PFSK-1 (cell line): ENCODE measurements at regions not wholly inside any gene's neighbourhood (a gene's known extent, or its start where the extent isn't known, plus 50 kb on each side); places are given as distances from the start of the nearest gene placed in this dataset.

Experiments
- FOXP2 ChIP-seq: optimal IDR thresholded peaks from 2 replicates; pipeline ENCODE3; 2011; ENCODE audit warnings: borderline replicate concordance, control low read depth, inconsistent platforms; ENCODE audit not compliant: insufficient read depth; ENCODE audit errors: extremely low read length, extremely low read depth
- POLR2AphosphoS5 ChIP-seq: IDR thresholded peaks from 2 replicates; pipeline ENCODE4 v1.6.1; 2012; ENCODE audit warnings: low read depth, mild to moderate bottlenecking, control low read depth, low read length, moderate library complexity
- REST ChIP-seq, 2 experiments: IDR thresholded peaks; 2 replicates each; pipeline versions ENCODE4 v1.6.1 to v1.8.0; 2011 to 2012; ENCODE audit warnings: low read depth in 2 of 2, low read length in 2 of 2, control low read depth in 1 of 2, inconsistent platforms in 1 of 2, mild to moderate bottlenecking in 1 of 2, moderate library complexity in 1 of 2; ENCODE audit not compliant: insufficient read depth in 1 of 2
- SIN3A ChIP-seq: IDR thresholded peaks from 2 replicates; pipeline ENCODE4 v1.6.1; 2012; ENCODE audit warnings: mild to moderate bottlenecking, low read length, moderate library complexity, borderline replicate concordance; ENCODE audit not compliant: insufficient read depth
- TAF1 ChIP-seq: IDR thresholded peaks from 2 replicates; pipeline ENCODE4 v1.6.1; 2012; ENCODE audit warnings: low read length, control low read depth, borderline replicate concordance; ENCODE audit not compliant: insufficient read depth

- TF ChIP-seq POLR2AphosphoS5 (no peak), TAF1 (no peak), REST (IDR thresholded peaks at IDR 0.05; ENCODE audit: insufficient read depth in 1 of 2, low read depth in 2 of 2, low read length in 2 of 2) (no peak), FOXP2 (no peak), SIN3A (no peak)
Observed at GRCh38 chr16:9160551-9160911, 69.1 kb downstream of the HAPSTR1 start.

- TF ChIP-seq FOXP2 (no peak), POLR2AphosphoS5 (no peak), TAF1 (no peak)
Observed at GRCh38 chr16:9165681-9166080, 74.2 kb downstream of the HAPSTR1 start.

- no peak for TF ChIP-seq POLR2AphosphoS5
Observed at GRCh38 chr16:9169094-9169493, 77.7 kb downstream of the HAPSTR1 start.

- TF ChIP-seq POLR2AphosphoS5 = no peak
- no peak for TF ChIP-seq FOXP2
- no peak for TF ChIP-seq TAF1
- TF ChIP-seq SIN3A = no peak
- TF ChIP-seq REST (IDR thresholded peaks at IDR 0.05; ENCODE audit: insufficient read depth in 1 of 2, low read depth in 2 of 2, low read length in 2 of 2) = no peak
Observed at GRCh38 chr16:9170470-9170869, 79.0 kb downstream of the HAPSTR1 start.

- no peak for TF ChIP-seq POLR2AphosphoS5
- no peak for TF ChIP-seq REST (IDR thresholded peaks at IDR 0.05; ENCODE audit: insufficient read depth in 1 of 2, low read depth in 2 of 2, low read length in 2 of 2)
- no peak for TF ChIP-seq SIN3A
- TF ChIP-seq TAF1 = no peak
- TF ChIP-seq FOXP2 = no peak
Observed at GRCh38 chr16:9176547-9177418, 85.3 kb downstream of the HAPSTR1 start.

- TF ChIP-seq SIN3A (no peak), FOXP2 (no peak), REST (IDR thresholded peaks at IDR 0.05; ENCODE audit: insufficient read depth in 1 of 2, low read depth in 2 of 2, low read length in 2 of 2) (no peak), POLR2AphosphoS5 (no peak), TAF1 (no peak)
Observed at GRCh38 chr16:9177861-9178260, 86.4 kb downstream of the HAPSTR1 start.
